GM21515 (cell line): ENCODE measurements at regions not wholly inside any gene's neighbourhood (a gene's known extent, or its start where the extent isn't known, plus 50 kb on each side); places are given as distances from the start of the nearest gene placed in this dataset.
"Not testable (repeated sequence)": the region's sequence is repeated elsewhere in the genome, so short reads cannot be mapped to it uniquely, and the experiment has no call there.

ENCODE experiments used
- ATAC-seq: cut with Tn5 transposase; IDR thresholded peaks from one replicate; pipeline ENCODE4 v1.9.1; 2021; ENCODE audit not compliant: unreplicated experiment

GRCh38 chr13:34350671-34351070 lies 532.7 kb downstream of the RFC3 start:
- ATAC-seq: no peak

- ATAC-seq: no peak
These were observed 533.2 kb downstream of the RFC3 start for GRCh38 chr13:34351134-34351533.

GRCh38 chr13:34352958-34353357 lies 535.0 kb downstream of the RFC3 start:
- no peak for ATAC-seq

- ATAC-seq: no peak
These were observed 538.9 kb downstream of the RFC3 start for GRCh38 chr13:34356686-34357434.

- ATAC-seq: no peak
These were observed 539.7 kb downstream of the RFC3 start for GRCh38 chr13:34357435-34358232.

- no peak for ATAC-seq
These were observed 541.0 kb downstream of the RFC3 start for GRCh38 chr13:34358811-34359513.

- no peak for ATAC-seq
These were observed 542.8 kb downstream of the RFC3 start for GRCh38 chr13:34360702-34361101.

- ATAC-seq: no peak
These were observed 543.6 kb downstream of the RFC3 start for GRCh38 chr13:34361560-34361959.

- ATAC-seq: no peak
These were observed 545.3 kb downstream of the RFC3 start for GRCh38 chr13:34363266-34363665.

GRCh38 chr13:34364633-34365032 lies 546.7 kb downstream of the RFC3 start:
- ATAC-seq: no peak

GRCh38 chr13:34369931-34370330 lies 552.0 kb downstream of the RFC3 start:
- no peak for ATAC-seq

GRCh38 chr13:34371108-34371507 lies 553.2 kb downstream of the RFC3 start:
- ATAC-seq: no peak

GRCh38 chr13:34371645-34372395 lies 553.9 kb downstream of the RFC3 start:
- no peak for ATAC-seq

GRCh38 chr13:34372581-34372980 lies 554.6 kb downstream of the RFC3 start:
- ATAC-seq: no peak

GRCh38 chr13:34376483-34376882 lies 558.5 kb downstream of the RFC3 start:
- ATAC-seq: no peak

GRCh38 chr13:34381228-34381627 lies 560.8 kb upstream of the NBEA start:
- no peak for ATAC-seq

- ATAC-seq: no peak
These were observed 558.3 kb upstream of the NBEA start for GRCh38 chr13:34383728-34384127.

GRCh38 chr13:34386229-34386628 lies 555.8 kb upstream of the NBEA start:
- not testable (repeated sequence) for ATAC-seq

- no peak for ATAC-seq
These were observed 551.0 kb upstream of the NBEA start for GRCh38 chr13:34391076-34391475.

GRCh38 chr13:34401696-34402095 lies 540.4 kb upstream of the NBEA start:
- ATAC-seq: no peak
